ENCODE measurements at regions not wholly inside any gene's neighbourhood (a gene's known extent, or its start where the extent isn't known, plus 50 kb on each side); places are given as distances from the start of the nearest gene placed in this dataset.
"Not testable (repeated sequence)": the region's sequence is repeated elsewhere in the genome, so short reads cannot be mapped to it uniquely, and the experiment has no call there.

DNA sequence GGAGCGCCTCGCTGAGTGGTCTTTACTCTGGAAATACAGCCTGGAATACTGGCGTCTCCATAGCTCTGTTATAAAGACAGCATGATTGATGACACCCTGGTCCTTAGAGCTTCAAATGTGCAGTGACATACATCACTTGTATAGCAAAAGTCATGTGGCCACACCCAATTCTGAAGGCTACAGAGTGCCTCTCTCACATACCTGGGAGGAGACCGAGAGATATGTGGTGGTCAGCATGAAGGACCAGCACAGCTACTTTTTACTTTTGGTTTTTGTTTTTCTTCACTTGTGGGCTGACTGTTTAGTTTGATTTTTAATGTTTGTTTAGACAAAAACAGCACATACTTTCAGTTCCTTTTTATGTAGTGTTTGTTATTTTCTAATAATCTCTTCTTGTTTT, 938.5 kb upstream of the SOX11 start:
- DNase-seq: no peak

- DNase-seq: no peak
Measured at GRCh38 chr2:4762951-4763376, 929.2 kb upstream of the SOX11 start.

DNA sequence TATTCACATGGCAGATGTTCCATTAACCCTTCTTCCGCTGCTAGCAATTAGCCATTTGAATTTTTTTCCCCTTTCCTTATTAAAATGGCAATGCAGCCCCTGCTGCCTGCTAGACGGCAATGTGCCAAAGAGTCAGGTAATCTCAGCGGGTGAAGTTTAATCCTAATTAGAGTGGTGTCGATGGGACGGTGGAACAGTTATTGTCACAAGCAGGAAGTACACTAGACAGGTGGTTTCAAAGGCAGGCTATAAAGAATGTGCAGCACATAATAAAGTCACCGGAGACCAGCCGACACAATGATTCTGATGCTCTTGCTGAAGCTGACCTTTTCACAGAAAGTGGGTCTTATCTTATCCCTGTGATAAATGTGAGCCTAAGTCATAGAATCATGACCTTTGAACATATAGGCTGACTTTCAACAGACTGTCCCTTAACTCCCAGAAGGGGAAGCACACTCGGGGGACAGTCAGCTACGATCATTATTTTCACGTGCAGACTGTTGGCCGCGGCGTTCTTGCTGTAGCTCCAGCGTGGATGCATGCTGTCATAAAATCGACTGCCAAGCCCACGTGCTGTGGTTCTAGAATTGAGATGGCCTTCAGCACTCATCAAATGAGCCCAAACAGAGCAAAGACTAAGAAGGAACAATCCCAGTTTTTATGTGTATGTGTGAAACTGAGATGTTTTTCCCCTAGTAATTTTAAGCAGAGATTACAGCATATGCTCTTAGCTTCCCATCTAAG, 926.2 kb upstream of the SOX11 start:
- DNase-seq: no peak

GRCh38 chr2:4775668-4776067, 916.5 kb upstream of the SOX11 start:
- no peak for DNase-seq

- no peak for DNase-seq
Measured at GRCh38 chr2:4780679-4781078, 911.5 kb upstream of the SOX11 start.

DNA sequence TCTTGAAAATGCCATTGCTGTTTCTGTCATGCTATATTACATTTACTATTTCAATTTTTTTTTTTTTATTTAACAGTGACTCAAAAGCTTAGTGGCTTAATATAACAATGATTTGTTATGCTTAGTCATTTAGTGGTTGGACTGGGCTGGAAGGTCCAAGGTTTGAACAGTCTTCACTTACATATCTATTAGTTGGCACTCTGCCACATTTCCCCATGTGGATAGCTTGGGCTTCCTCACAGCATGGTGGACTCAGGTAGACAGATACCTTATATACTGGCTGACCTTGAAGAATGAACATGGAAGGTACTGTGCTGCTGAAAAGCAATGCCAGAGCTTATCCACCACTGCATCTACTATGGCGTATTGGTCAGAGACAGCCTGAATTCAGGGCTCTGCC, 909.5 kb upstream of the SOX11 start:
- DNase-seq: no peak

GRCh38 chr2:4791488-4791887, 900.7 kb upstream of the SOX11 start:
- no peak for DNase-seq

DNA sequence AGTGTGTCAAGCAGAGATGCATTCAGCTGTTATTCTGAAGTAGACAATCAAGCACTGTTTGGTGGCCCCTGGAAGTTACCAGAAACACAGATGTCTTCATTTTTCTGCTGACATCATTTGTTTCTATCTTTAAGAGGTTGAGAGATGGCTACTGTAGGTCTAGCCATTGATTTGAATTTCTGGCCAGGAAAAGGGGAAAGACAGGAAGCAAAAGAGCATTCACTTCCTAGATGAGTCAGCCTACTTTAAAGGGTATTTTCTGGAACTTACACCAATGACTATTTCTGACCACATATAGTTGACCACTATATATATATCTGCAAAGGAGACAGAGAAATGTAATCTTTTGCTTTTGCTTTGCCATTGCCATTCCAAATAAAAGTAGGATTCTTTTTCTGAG, 900.1 kb upstream of the SOX11 start:
- no peak for DNase-seq

DNA sequence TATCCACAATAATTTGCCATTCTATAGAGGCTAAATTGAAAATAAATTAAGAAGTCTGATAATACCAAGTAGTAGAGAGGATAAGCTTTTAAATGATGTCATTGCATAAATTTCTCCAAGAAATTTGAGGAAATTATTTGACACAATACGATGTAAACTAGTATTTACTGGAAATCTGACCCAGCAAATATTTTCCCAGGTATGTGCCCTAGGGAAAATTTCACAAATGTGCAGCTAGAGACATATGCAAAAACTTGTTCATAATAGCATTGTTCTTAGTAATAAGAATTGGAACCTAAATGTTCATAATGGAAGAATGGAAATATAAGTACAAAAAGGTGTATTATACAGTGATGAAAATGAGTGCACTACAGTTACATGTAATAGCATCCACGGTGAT, 888.8 kb upstream of the SOX11 start:
- no peak for DNase-seq

DNA sequence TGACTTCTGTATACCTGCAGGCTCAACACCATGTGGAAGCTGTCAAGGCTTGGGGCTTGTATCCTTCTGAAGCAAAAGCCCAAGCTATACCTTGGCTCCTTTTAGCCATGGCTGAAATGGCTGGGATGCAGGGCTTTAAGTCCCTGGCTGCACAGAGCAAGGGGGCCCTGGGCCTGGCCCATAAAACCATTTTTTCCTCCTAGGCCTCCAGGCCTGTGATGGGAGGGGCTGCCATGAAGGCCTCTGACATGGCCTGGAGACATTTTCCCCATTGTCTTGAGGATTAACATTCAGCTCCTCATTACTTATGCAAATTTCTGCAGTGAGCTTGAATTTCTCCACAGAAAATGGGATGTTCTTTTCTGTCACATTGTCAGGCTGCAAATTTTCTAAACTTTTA, 878.0 kb upstream of the SOX11 start:
- DNase-seq: not testable (repeated sequence)

- no peak for DNase-seq
Measured at GRCh38 chr2:4827836-4828235, 864.3 kb upstream of the SOX11 start.

DNA sequence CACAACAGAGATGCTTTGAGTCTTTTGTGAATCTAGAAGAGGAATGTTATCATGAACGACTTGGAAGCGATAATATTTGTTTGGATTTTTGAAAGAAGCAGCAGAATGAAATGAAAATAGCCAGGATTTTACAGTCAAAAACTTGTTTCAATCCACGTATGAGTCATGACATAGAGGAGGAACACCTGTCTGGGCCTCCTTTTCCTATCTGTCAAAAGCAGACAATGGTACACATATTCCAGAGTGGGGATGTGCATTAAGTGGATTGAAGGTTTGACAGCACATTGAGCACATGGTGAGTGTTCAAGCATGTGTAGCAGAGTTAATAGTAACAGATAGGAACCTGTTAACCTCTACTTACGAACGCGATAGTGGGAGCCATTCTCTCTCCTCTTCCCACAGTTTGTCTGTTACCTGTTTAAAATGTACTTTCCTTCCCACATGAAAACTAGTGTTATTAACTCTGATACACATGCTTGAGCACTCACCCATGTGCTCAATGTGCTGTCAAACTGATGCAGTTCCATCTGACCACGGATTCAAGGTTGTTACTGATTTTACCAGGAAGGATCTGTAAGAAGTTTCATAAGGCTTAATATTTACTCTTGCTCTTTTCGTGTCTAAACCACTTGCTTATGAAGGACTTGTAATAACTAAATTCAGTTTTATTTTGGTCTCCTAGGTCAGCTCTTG, 863.4 kb upstream of the SOX11 start:
- DNase-seq: no peak

DNA sequence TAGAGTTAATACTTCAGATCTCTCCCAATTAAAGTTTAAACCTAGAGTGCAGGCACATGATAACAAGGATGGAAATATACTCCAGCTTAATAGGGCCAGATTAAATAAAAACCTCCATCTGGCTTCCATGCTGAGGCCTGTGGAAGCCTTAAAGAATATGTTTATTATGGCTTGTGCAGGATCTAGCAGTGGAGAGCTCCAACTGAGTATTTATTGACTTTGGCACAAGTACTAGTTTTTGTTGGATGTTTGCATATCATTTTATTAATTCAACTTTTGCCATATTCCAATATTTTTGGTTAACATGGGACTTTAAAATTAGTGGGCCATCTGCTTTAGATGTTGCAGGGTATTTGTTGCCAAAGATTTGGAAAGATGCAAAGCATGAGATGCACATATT, 860.4 kb upstream of the SOX11 start:
- no peak for DNase-seq

GRCh38 chr2:4832642-4833041, 859.5 kb upstream of the SOX11 start:
- DNase-seq: no peak

GRCh38 chr2:4838626-4839025, 853.6 kb upstream of the SOX11 start:
- DNase-seq: no peak

DNA sequence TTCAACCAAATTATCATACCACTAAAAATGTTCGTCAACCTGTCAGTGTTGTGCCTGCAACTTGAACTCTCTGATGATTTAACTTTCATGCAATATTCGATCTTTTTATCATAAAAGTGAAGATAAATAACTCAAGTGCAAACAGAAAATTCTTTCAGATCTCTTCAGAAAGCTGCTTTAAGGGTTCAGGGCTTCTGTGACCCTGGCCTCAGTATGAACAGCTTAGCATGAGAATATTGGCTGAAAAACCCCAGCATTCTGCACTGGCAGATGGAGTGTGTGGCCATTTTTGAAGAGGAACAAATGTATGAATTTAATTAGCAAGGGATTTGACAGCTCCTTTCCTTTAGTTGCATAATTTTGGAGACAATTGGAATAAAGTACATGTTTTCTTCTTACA, 851.4 kb upstream of the SOX11 start:
- no peak for DNase-seq

DNA sequence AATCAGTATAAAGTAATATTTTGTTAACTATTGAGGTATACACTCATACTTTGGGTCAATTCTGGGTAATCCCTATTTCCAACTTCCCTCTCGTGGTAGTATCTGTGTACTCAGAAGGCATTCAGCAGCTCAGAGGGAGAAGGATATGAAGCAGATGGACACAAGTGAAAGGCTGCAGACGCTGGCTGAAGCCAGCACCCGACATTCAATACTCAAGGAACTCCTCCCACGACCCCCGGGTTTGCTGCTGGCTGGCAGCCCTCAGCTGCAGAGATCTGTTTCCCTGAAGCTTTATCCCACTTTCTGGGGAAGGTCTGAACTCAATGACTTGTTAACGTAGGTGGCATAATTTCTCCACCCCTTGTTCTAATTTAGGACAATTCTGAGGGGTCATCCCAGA, 847.3 kb upstream of the SOX11 start:
- no peak for DNase-seq

- DNase-seq: no peak
Measured at GRCh38 chr2:4862031-4862430, 830.2 kb upstream of the SOX11 start.

DNA sequence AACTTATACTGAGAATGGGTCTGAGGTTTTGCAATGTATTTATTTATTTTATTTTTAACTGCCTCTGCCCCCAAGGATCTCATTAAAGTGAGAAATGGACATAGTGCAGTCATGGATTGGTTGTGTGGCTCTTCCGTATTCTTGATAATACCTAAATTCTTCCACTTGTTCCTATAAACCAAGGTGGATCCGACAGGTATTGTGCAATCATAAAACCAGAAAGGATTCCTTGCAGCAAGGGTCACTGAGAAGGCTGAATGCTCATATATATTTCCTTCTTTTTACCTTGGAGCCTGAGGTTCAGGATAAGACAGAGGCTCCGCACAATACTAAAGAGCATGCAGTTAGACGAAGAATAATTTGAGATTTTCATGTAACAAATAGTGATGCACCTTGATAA, 826.0 kb upstream of the SOX11 start:
- no peak for DNase-seq

- DNase-seq: no peak
Measured at GRCh38 chr2:4868466-4868865, 823.7 kb upstream of the SOX11 start.

- no peak for DNase-seq
Measured at GRCh38 chr2:4869154-4869553, 823.0 kb upstream of the SOX11 start.

- no peak for DNase-seq
Measured at GRCh38 chr2:4873364-4873763, 818.8 kb upstream of the SOX11 start.

- no peak for DNase-seq
Measured at GRCh38 chr2:4873876-4874593, 818.1 kb upstream of the SOX11 start.

DNA sequence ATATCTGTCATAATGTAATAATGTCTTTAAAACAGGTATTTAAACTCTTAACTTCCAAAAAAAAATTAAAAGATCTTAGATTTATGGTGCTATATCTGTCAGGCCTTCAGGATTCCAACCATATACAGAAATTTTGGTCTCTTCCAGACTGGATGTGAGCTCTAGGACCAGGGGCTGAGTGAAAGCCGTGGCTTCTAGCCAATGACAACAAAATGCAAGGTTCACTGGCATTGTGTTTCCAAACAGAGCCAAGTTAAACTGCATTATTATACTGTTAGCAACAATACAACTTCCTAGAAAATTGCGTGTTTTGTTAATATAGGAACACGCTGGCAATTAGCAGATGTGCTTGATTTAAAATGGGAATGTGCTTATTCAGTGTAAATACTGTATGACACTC, 809.8 kb upstream of the SOX11 start:
- DNase-seq: no peak
